Immature natural killer cell (primary cell): ENCODE measurements at regions not wholly inside any gene's neighbourhood (a gene's known extent, or its start where the extent isn't known, plus 50 kb on each side); places are given as distances from the start of the nearest gene placed in this dataset.
"Not testable (repeated sequence)": the region's sequence is repeated elsewhere in the genome, so short reads cannot be mapped to it uniquely, and the experiment has no call there.

Experiments
- DNase-seq, 3 donors: peaks; one replicate each; pipeline ENCODE4 v3.0.0; 2022; ENCODE audit warnings: mixed read lengths in 1 of 3
- H3K27ac Mint-ChIP-seq, 6 donors: one replicate each; pipeline ENCODE4 v1.8.0; 2020; ENCODE audit warnings: mixed read lengths in 6 of 6, mild to moderate bottlenecking in 5 of 6, inconsistent platforms in 4 of 6, moderate library complexity in 3 of 6
- H3K27me3 Mint-ChIP-seq, 3 donors: one replicate each; pipeline ENCODE4 v1.8.0; 2020 to 2021; ENCODE audit warnings: low read depth in 3 of 3, mild to moderate bottlenecking in 3 of 3, mixed read lengths in 3 of 3, moderate library complexity in 3 of 3, inconsistent platforms in 1 of 3
- H3K36me3 Mint-ChIP-seq, 3 donors: one replicate each; pipeline ENCODE4 v1.8.0; 2020; ENCODE audit warnings: mixed read lengths in 3 of 3, inconsistent platforms in 2 of 3, mild to moderate bottlenecking in 2 of 3
- H3K4me1 Mint-ChIP-seq, 2 donors: one replicate each; pipeline ENCODE4 v1.8.0; 2020; ENCODE audit warnings: inconsistent platforms in 2 of 2, mild to moderate bottlenecking in 2 of 2, mixed read lengths in 2 of 2, moderate library complexity in 1 of 2
- H3K4me3 Mint-ChIP-seq, 5 donors: one replicate each; pipeline ENCODE4 v1.8.0; 2020; ENCODE audit warnings: mild to moderate bottlenecking in 5 of 5, mixed read lengths in 5 of 5, inconsistent platforms in 3 of 5, moderate library complexity in 3 of 5
- H3K9me3 Mint-ChIP-seq, 6 donors: one replicate each; pipeline ENCODE4 v1.8.0; 2020; ENCODE audit warnings: mild to moderate bottlenecking in 6 of 6, mixed read lengths in 6 of 6, inconsistent platforms in 4 of 6, moderate library complexity in 3 of 6

DNA sequence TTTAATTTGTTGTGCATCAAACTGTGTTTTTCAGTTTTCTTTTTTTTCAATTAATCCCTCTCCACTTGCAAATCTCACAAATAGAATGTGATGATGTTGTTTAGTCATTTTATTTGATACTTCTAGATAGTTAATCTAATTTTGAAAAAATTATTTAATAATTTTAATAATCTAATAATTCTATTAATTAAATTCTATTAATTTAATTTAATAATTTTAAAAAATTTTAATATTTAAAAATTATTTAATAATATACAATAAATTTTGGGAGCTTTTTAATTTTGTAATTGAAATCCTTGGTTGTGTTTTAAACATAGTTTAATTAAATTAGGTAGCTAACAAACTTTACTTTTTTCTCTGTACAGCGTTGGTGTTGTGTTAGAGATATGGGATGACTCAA, 393.8 kb downstream of the OLFM4 start:
- H3K4me3 Mint-ChIP-seq = no peak overlapping the region
- no peak overlapping the region for H3K27ac Mint-ChIP-seq
- H3K27me3 Mint-ChIP-seq = no peaks in the 10 kb centered on the region
- DNase-seq = no peak
- H3K36me3 Mint-ChIP-seq = no peaks in the 10 kb centered on the region
- H3K4me1 Mint-ChIP-seq = no peaks in the 10 kb centered on the region
- H3K9me3 Mint-ChIP-seq = peaks cover 1 to 14% (median 5%) of the 10 kb centered on the region in 6 donors

DNA sequence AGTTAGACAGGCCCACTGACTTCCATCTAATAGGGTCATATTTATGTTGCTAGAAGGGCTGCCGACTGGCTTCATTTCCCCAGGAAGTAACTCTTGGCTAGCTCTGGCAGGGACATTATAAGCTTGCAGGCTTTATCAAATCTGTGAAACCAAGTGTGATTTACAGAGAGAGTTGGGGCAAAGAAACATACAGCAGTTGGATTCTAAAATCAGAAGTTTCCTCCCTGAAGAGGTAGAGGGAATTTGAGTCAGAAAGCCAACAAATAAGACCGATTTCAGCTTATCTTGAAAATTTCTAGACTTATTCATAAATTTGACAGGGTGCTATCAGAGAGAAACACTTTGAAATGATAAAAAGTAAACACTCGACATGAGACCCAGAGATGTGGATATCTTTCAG, 407.8 kb downstream of the OLFM4 start:
- H3K36me3 Mint-ChIP-seq = peaks cover 0 to 3% (median 0%) of the 10 kb centered on the region in 3 donors
- H3K4me1 Mint-ChIP-seq = no peaks in the 10 kb centered on the region
- H3K27ac Mint-ChIP-seq = no peak overlapping the region
- no peak overlapping the region for H3K4me3 Mint-ChIP-seq
- H3K27me3 Mint-ChIP-seq = no peaks in the 10 kb centered on the region
- peaks cover 0 to 30% (median 13%) of the 10 kb centered on the region in 6 donors for H3K9me3 Mint-ChIP-seq
- no peak for DNase-seq

DNA sequence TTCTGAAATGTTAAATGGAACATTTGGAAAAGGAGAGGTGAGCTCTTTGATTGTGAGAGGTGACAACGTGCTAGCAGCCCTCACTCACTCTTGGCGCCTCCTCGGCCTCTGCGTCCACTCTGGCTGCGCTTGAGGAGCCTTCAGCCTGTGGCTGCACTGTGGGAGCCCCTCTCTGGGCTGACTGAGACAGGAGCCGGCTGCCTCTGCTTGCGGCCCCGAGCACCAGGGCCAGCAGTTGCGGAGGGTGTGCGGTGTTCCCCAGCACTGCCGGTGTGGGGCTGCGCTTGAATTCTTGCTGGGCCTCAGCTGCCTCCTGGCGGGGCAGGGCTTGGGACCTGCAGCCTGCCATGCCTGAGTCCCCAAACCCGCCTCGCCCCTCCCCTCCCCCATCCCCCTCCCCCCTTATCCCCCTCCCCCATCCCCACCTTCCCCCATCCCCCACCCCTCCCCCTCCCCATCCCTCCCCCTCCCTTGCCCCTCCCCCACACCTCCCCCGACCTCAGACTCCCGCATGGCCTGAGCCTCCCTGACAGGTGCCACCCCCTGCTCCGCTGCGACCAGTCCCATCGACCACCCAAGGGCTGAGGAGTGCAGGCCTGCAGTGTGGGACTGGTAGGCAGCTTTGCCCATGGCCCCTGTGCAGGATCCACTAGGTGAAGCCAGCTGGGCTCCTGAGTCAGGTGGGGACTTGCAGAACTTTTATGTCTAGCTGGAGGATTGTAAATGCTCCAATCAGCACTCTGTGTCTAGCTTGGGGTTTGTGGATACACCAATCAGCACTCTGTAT, 411.0 kb downstream of the OLFM4 start:
- H3K36me3 Mint-ChIP-seq = peaks cover 0 to 3% (median 0%) of the 10 kb centered on the region in 3 donors
- H3K9me3 Mint-ChIP-seq = peaks cover 2 to 25% (median 16%) of the 10 kb centered on the region in 6 donors
- no peaks in the 10 kb centered on the region for H3K27me3 Mint-ChIP-seq
- H3K27ac Mint-ChIP-seq = no peak overlapping the region
- H3K4me1 Mint-ChIP-seq = no peaks in the 10 kb centered on the region
- no peak for DNase-seq
- no peak overlapping the region for H3K4me3 Mint-ChIP-seq

DNA sequence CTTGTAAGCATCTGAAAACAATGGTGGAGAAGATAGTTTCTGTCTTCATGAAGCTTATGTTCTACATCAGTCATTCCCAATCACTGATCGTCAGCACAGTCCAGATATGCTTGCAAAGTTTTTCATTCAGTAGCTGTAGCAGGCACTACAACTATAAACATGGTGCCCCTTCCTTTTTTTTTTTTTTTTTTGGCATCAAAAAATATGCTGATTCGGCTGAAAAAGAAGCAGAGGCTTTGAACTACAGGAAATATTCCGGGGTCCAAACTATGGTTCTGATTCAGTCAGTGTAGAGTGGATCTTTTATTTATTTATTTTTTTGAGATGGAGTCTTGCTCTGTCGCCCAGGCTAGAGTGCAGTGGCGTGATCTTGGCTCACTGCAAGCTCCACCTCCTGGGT, 414.4 kb downstream of the OLFM4 start:
- no peak overlapping the region for H3K4me3 Mint-ChIP-seq
- H3K9me3 Mint-ChIP-seq = peaks cover 8 to 41% (median 23%) of the 10 kb centered on the region in 6 donors
- H3K36me3 Mint-ChIP-seq = peaks cover 0 to 3% (median 3%) of the 10 kb centered on the region in 3 donors
- DNase-seq = no peak
- H3K27me3 Mint-ChIP-seq = peaks cover 0 to 3% (median 0%) of the 10 kb centered on the region in 3 donors
- H3K27ac Mint-ChIP-seq = no peak overlapping the region
- H3K4me1 Mint-ChIP-seq = no peaks in the 10 kb centered on the region

DNA sequence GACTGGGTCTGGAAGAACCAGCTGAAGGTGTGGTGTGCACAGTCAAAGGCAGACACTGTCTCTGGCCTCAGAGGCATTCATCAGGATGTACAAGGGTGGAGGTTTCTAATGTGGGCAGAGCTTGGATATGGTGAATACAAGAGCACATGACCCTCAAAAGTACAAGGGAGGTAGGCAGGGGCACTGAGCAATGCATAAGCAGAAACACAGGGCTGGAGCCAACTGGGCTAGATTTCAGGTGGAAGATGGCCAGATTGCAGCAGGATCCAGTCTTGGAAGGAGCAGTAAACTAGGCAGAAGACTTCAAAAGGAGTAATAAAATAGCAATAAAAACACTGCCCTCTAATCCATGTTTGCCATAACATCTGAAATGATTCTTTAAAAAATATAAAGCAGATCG, 417.1 kb downstream of the OLFM4 start:
- peaks cover 0 to 4% (median 0%) of the 10 kb centered on the region in 3 donors for H3K27me3 Mint-ChIP-seq
- H3K9me3 Mint-ChIP-seq = peaks cover 15 to 61% (median 32%) of the 10 kb centered on the region in 6 donors
- H3K36me3 Mint-ChIP-seq = peaks cover 3 to 5% (median 4%) of the 10 kb centered on the region in 3 donors
- no peak for DNase-seq
- H3K27ac Mint-ChIP-seq = no peak overlapping the region
- no peaks in the 10 kb centered on the region for H3K4me1 Mint-ChIP-seq
- no peak overlapping the region for H3K4me3 Mint-ChIP-seq

DNA sequence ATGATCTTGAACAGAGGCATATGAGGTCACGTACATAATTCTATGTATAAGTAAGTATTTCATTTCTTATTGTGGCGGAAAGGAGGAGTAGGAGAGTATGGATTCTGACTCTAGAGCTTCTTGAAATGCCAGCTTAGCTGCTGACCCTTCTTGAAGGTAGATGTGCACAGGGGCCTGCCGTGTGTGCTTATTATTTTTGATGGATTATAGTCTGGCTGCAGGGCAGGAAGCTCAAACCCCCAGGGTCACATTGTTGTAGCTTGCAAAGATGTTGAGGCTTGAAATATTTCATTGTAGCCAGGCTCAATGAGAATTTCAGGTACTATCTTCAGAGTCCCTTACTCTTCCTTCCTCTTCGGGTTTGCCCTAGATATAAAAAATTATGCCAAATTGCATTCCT, 418.8 kb downstream of the OLFM4 start:
- no peak for DNase-seq
- Mint-ChIP-seq H3K27ac (no peak overlapping the region), H3K4me3 (no peak overlapping the region), H3K9me3 (peaks cover 20 to 68% (median 38%) of the 10 kb centered on the region in 6 donors), H3K27me3 (peaks cover 0 to 6% (median 0%) of the 10 kb centered on the region in 3 donors), H3K36me3 (peaks cover 3 to 5% (median 4%) of the 10 kb centered on the region in 3 donors), H3K4me1 (no peaks in the 10 kb centered on the region)

DNA sequence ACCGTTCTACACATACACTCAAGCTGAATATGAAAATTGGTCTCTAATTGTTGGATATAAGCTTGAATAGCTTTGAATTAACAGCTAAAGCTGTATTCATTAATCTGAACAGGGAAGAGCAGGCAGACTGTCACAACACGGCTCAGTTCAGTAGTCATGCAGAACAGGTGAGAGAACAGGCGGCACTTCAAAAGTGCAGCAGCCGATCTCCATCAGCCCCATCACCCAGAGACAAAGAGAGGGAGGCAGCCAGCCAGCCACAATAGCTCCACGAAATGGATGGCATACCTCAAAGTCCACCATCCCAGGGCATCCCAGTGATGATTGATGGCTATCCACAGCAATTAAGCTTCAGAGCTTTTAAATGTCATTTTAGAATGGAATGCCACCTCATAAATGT, 419.2 kb downstream of the OLFM4 start:
- H3K4me3 Mint-ChIP-seq = no peak overlapping the region
- DNase-seq = no peak
- peaks cover 0 to 6% (median 0%) of the 10 kb centered on the region in 3 donors for H3K27me3 Mint-ChIP-seq
- H3K36me3 Mint-ChIP-seq = peaks cover 3 to 5% (median 4%) of the 10 kb centered on the region in 3 donors
- H3K9me3 Mint-ChIP-seq = peaks cover 15 to 68% (median 36%) of the 10 kb centered on the region in 6 donors
- H3K27ac Mint-ChIP-seq = no peak overlapping the region
- no peaks in the 10 kb centered on the region for H3K4me1 Mint-ChIP-seq

DNA sequence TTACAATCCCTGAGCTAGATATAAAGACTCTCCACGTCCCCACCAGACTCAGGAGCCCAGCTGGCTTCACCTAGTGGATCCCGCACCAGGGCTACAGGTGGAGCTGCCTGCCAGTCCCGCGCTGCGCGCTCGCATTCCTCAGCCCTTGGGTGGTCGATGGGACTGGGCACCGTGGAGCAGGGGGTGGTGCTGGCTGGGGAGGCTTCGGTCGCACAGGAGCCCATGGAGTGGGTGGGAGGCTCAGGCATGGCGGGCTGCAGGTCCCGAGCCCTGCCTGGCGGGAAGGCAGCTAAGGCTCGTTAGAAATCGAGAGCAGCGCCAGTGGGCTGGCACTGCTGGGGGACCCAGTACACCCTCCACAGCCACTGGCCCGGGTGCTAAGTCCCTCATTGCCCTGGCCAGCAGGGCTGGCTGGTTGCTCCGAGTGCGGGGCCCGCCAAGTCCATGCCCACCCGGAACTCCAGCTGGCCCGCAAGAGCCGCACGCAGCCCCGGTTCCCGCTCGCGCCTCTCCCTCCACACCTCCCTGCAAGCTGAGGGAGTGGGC, 423.7 kb downstream of the OLFM4 start:
- not testable (repeated sequence) for H3K36me3 Mint-ChIP-seq, H3K27ac Mint-ChIP-seq, H3K4me3 Mint-ChIP-seq, DNase-seq, H3K4me1 Mint-ChIP-seq, H3K27me3 Mint-ChIP-seq
- H3K9me3 Mint-ChIP-seq = peaks cover 13 to 63% (median 35%) of the 10 kb centered on the region in 6 donors

DNA sequence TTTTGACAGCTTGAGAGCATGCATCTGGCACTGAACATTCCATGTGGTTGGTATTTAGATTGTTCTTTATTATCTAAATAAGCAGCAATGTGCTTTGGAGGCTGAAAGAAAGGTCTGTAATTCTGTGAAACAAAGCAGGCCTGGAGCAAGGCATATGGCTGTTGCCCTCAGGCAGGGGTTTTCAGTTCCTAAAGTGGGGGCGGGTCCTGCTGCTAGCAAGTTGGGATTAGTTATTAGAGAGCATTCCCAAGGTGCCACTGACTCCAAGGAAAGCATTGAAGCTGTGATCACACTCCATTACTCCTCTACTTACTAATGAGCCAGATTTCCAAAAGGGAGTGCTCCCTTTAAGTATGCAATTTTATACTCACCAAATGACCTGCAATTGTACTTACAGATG, 432.2 kb downstream of the OLFM4 start:
- Mint-ChIP-seq H3K9me3 (peaks cover 11 to 46% (median 19%) of the 10 kb centered on the region in 6 donors), H3K27me3 (peaks cover 0 to 4% (median 2%) of the 10 kb centered on the region in 3 donors), H3K4me3 (no peak overlapping the region), H3K36me3 (no peaks in the 10 kb centered on the region), H3K4me1 (no peaks in the 10 kb centered on the region), H3K27ac (no peak overlapping the region)
- no peak for DNase-seq

DNA sequence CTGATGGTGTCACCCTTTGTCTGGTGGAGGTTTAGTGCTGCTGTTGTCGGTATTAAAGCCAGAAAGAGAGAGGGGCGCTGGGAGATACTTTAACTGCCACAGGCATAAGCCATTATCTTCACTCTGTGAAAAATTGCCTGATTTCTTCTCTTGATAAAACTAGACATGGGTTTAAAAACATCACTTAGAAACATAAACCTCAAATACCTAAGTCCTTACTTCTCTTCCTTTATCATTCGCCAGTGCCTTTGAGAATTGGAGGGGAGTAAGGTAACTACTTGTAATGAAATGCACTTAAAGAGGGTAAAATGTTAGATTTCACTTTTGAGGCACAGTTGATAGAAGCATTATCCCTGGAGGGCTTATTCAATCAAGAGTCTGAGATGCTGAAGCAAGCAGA, 434.5 kb downstream of the OLFM4 start:
- Mint-ChIP-seq H3K27me3 (peaks cover 0 to 4% (median 2%) of the 10 kb centered on the region in 3 donors), H3K4me1 (no peaks in the 10 kb centered on the region), H3K36me3 (no peaks in the 10 kb centered on the region), H3K9me3 (peaks cover 11 to 36% (median 18%) of the 10 kb centered on the region in 6 donors), H3K27ac (no peak overlapping the region), H3K4me3 (no peak overlapping the region)
- DNase-seq = no peak

DNA sequence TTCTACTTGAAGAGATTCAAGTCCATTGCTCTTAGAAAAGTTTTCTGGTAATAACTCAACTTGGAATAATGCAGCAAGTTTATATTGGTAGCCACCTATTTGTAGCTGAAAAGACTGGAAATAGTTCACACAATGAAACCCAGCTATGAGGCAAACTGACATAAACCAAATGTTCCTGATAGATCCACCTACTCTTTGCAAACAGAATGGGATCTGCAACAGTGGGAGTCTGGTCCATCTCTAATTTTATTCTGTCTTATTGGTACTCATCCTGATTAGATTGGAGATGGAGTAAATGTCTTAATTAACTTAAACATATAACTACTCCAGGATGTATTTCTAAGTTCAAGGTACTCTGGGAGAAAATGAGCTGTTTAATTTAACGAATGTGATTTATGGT, 438.0 kb downstream of the OLFM4 start:
- Mint-ChIP-seq H3K4me3 (no peak overlapping the region), H3K36me3 (no peaks in the 10 kb centered on the region), H3K4me1 (no peaks in the 10 kb centered on the region), H3K27me3 (peaks cover 0 to 2% (median 2%) of the 10 kb centered on the region in 3 donors), H3K9me3 (peaks cover 7 to 40% (median 13%) of the 10 kb centered on the region in 6 donors), H3K27ac (no peak overlapping the region)
- DNase-seq = no peak

DNA sequence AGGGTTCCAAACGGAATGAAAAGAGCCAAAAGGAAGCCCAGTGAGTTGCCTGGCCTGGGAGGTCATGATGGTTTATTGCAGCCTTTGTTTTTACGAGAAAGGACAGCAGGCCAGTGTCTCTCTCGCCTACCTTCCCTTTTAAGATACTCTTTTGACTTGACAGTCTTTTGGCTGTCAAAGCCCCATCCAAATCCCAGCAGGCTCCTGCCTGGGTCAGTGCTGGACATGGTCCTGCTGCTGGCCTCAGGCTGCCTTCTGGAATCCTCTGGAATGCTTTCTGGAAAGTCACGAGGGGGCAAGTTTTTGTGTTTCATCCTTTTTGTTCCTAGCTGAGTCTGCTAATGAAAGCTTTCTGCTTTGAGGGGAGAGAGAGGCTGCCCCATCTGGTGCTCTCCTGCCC, 444.8 kb downstream of the OLFM4 start:
- Mint-ChIP-seq H3K27me3 (no peaks in the 10 kb centered on the region), H3K4me1 (no peaks in the 10 kb centered on the region), H3K36me3 (no peaks in the 10 kb centered on the region), H3K9me3 (peaks cover 6 to 27% (median 11%) of the 10 kb centered on the region in 6 donors), H3K27ac (no peak overlapping the region), H3K4me3 (no peak overlapping the region)
- no peak for DNase-seq

DNA sequence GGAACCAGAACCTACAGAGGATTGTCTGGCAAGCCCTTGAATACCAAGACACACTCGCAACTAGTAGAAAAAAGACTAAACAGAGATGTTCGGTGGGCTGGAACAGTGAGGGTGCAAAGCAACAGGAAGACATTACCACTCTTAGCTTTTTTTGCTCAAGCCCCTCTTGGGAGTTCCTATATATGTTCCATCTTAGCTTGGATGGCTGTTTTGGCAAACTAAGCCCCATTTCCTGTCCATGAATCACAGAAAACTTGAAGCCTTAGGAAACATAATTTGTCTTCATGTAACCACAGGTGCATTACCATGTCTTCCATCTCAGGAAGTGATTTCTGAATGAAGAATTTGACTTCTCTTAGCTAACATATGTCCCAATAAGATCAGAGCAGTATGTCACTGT, 446.3 kb downstream of the OLFM4 start:
- Mint-ChIP-seq H3K27me3 (no peaks in the 10 kb centered on the region), H3K4me1 (no peaks in the 10 kb centered on the region)

DNA sequence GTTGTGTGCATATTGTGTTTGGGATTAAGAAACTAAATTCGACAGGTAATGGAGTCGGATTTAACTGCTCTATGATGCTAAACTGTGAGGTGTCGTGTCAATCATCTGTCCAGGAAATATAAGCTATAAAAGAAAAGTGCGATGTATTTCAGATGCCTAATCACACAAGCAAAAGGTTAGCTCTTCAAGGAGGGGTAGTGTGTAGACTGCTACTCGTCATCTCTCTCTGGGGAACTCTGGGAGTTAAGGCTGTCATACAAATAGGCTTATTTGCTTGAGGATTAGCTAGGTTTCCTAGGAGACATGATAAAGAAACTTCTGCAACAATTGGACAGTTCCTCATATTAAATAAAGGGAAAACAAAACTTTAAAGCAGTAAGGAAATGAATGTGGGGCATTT, 462.1 kb downstream of the OLFM4 start:
- H3K4me3 Mint-ChIP-seq = no peak overlapping the region
- no peak overlapping the region for H3K27ac Mint-ChIP-seq
- no peak for DNase-seq
- no peaks in the 10 kb centered on the region for H3K4me1 Mint-ChIP-seq
- H3K9me3 Mint-ChIP-seq = peaks cover 5 to 24% (median 15%) of the 10 kb centered on the region in 6 donors
- no peaks in the 10 kb centered on the region for H3K27me3 Mint-ChIP-seq
- H3K36me3 Mint-ChIP-seq = peaks cover 0 to 3% (median 3%) of the 10 kb centered on the region in 3 donors

More for the DNA sequence above, 446.3 kb downstream of the OLFM4 start:
- Mint-ChIP-seq H3K9me3 (peaks cover 4 to 25% (median 12%) of the 10 kb centered on the region in 6 donors), H3K27ac (no peak overlapping the region), H3K36me3 (no peaks in the 10 kb centered on the region), H3K4me3 (no peak overlapping the region)
- DNase-seq = no peak
